Fibroblast of lung (primary cell): ENCODE measurements at regions not wholly inside any gene's neighbourhood (a gene's known extent, or its start where the extent isn't known, plus 50 kb on each side); places are given as distances from the start of the nearest gene placed in this dataset.

ENCODE experiments used
- EZH2 ChIP-seq: IDR thresholded peaks from 2 replicates; pipeline ENCODE4 v1.5.1; 2012; ENCODE audit warnings: low read length, control low read depth, mild to moderate bottlenecking; ENCODE audit errors: missing control alignments
- TF ChIP-seq, protein P1 (sequence below), 2 donors: IDR thresholded peaks in 1 of 2; conservative IDR thresholded peaks in 1 of 2; 1 replicate in 1 of 2; 2 replicates in 1 of 2; pipeline ENCODE4 v1.5.1; 2011 to 2012; ENCODE audit warnings: low read length in 2 of 2, control low read depth in 1 of 2, inconsistent platforms in 1 of 2, low read depth in 1 of 2, mild to moderate bottlenecking in 1 of 2

DNA sequence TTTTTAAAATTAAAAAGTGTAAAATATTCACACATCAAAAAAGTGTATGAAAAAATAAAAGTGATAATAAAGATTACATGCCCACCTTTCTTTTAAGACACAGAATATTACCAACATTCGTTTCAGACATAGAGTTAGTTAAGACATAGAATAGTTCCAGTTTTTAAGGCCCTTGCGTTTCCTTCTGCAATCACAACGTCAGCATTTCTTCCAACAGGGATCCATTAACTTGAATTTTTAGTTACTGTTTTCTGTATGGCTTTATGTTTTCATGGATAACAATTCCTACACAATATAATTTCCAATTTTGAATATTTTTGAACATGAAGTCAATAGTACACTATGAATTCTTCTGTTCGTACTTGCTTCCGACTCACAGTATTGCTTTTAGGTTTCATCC lies 170.8 kb upstream of the C11orf87 start:
- TF ChIP-seq, protein P1, sequence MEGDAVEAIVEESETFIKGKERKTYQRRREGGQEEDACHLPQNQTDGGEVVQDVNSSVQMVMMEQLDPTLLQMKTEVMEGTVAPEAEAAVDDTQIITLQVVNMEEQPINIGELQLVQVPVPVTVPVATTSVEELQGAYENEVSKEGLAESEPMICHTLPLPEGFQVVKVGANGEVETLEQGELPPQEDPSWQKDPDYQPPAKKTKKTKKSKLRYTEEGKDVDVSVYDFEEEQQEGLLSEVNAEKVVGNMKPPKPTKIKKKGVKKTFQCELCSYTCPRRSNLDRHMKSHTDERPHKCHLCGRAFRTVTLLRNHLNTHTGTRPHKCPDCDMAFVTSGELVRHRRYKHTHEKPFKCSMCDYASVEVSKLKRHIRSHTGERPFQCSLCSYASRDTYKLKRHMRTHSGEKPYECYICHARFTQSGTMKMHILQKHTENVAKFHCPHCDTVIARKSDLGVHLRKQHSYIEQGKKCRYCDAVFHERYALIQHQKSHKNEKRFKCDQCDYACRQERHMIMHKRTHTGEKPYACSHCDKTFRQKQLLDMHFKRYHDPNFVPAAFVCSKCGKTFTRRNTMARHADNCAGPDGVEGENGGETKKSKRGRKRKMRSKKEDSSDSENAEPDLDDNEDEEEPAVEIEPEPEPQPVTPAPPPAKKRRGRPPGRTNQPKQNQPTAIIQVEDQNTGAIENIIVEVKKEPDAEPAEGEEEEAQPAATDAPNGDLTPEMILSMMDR (conservative IDR thresholded peaks at IDR 0.05 in 1 of 2, IDR thresholded peaks at IDR 0.05 in 1 of 2; ENCODE audit: low read depth in 1 of 2, low read length in 2 of 2): no peak
- TF ChIP-seq EZH2: no peak
